HAP-1 (cell line): ENCODE measurements at regions not wholly inside any gene's neighbourhood (a gene's known extent, or its start where the extent isn't known, plus 50 kb on each side); places are given as distances from the start of the nearest gene placed in this dataset.

Source experiments
- DNase-seq, 2 experiments: peaks; one replicate each; pipeline ENCODE4 v3.0.0-alpha.2; 2016 to 2020; ENCODE audit warnings: low spot score in 2 of 2
- H3K27me3 ChIP-seq: fragments of 250-450 bp; sonication (Bioruptor Pico); 2 replicates; pipeline ENCODE4 v1.5.1; 2020; ENCODE audit warnings: low read depth, mild to moderate bottlenecking, moderate library complexity
- H3K36me3 ChIP-seq: fragments of 250-450 bp; sonication (Bioruptor Pico); replicated peaks from 2 replicates; pipeline ENCODE4 v1.5.1; 2020; ENCODE audit warnings: mild to moderate bottlenecking
- H3K4me1 ChIP-seq: fragments of 250-450 bp; sonication (Bioruptor Pico); 2 replicates; pipeline ENCODE4 v1.5.1; 2020; ENCODE audit warnings: mild to moderate bottlenecking
- H3K4me3 ChIP-seq: fragments of 250-450 bp; sonication (Bioruptor Pico); 2 replicates; pipeline ENCODE4 v1.5.1; 2020; ENCODE audit warnings: mild to moderate bottlenecking, moderate library complexity
- H3K9me3 ChIP-seq: fragments of 250-450 bp; sonication (Bioruptor Pico); 2 replicates; pipeline ENCODE4 v1.5.1; 2020; ENCODE audit warnings: mild to moderate bottlenecking, moderate library complexity
- in situ Hi-C: fragments of 300-500 bp; cut with MboI; formaldehyde crosslinking; loops from 3 replicates; pipeline ENCODE4 v1.14.3; 2020; ENCODE audit warnings: low sequenced_read_pairs, inconsistent platforms, mixed read lengths

GRCh38 chr18:28714498-28714897 lies 537.6 kb upstream of the CDH2 start:
- DNase-seq = peak in 1 of 2 experiments; percentile 5
- Histone ChIP-seq H3K36me3 (no peaks in the 10 kb centered on the region), H3K4me3 (no peak overlapping the region), H3K9me3 (no peaks in the 10 kb centered on the region), H3K4me1 (peaks cover 6% of the 10 kb centered on the region), H3K27me3 (no peaks in the 10 kb centered on the region)
- in situ Hi-C loops = no loop called here

GRCh38 chr18:28712796-28713425 lies 536.0 kb upstream of the CDH2 start:
- Histone ChIP-seq H3K27me3 (no peaks in the 10 kb centered on the region), H3K9me3 (no peaks in the 10 kb centered on the region), H3K4me3 (no peak overlapping the region), H3K4me1 (peaks cover 6% of the 10 kb centered on the region), H3K36me3 (no peaks in the 10 kb centered on the region)
- no peak for DNase-seq
- in situ Hi-C loops = no loop called here

GRCh38 chr18:28712172-28712571 lies 535.2 kb upstream of the CDH2 start:
- DNase-seq = no peak
- in situ Hi-C loops = no loop called here
- no peaks in the 10 kb centered on the region for H3K9me3 ChIP-seq
- no peak overlapping the region for H3K4me3 ChIP-seq
- H3K36me3 ChIP-seq = no peaks in the 10 kb centered on the region
- peaks cover 6% of the 10 kb centered on the region for H3K4me1 ChIP-seq
- H3K27me3 ChIP-seq = no peaks in the 10 kb centered on the region

- no peaks in the 10 kb centered on the region for H3K36me3 ChIP-seq
- peak; percentile 45 to 87 for DNase-seq
- peaks cover 6% of the 10 kb centered on the region for H3K4me1 ChIP-seq
- H3K9me3 ChIP-seq = no peaks in the 10 kb centered on the region
- H3K4me3 ChIP-seq = no peak overlapping the region
- no peaks in the 10 kb centered on the region for H3K27me3 ChIP-seq
- in situ Hi-C loops = no loop called here
Observed at GRCh38 chr18:28711096-28711495, 534.2 kb upstream of the CDH2 start.

GRCh38 chr18:28707006-28707405 lies 530.1 kb upstream of the CDH2 start:
- Histone ChIP-seq H3K4me3 (no peak overlapping the region), H3K4me1 (peaks cover 15% of the 10 kb centered on the region), H3K9me3 (no peaks in the 10 kb centered on the region), H3K27me3 (peaks cover 3% of the 10 kb centered on the region; the same call in 1 of the 2 replicates), H3K36me3 (no peaks in the 10 kb centered on the region)
- in situ Hi-C loops = no loop called here
- DNase-seq = no peak

- Histone ChIP-seq H3K27me3 (peaks cover 3% of the 10 kb centered on the region; the same call in 1 of the 2 replicates), H3K4me1 (peaks cover 13% of the 10 kb centered on the region), H3K9me3 (no peaks in the 10 kb centered on the region), H3K36me3 (no peaks in the 10 kb centered on the region), H3K4me3 (no peak overlapping the region)
- in situ Hi-C loops = no loop called here
- DNase-seq = no peak
Observed at GRCh38 chr18:28706397-28706796, 529.5 kb upstream of the CDH2 start.

- H3K36me3 ChIP-seq = no peaks in the 10 kb centered on the region
- in situ Hi-C loops = no loop called here
- H3K9me3 ChIP-seq = no peaks in the 10 kb centered on the region
- DNase-seq = peak in 1 of 2 experiments; percentile 23
- no peak overlapping the region for H3K4me3 ChIP-seq
- H3K4me1 ChIP-seq = peaks cover 12% of the 10 kb centered on the region
- peaks cover 3% of the 10 kb centered on the region; the same call in 1 of the 2 replicates for H3K27me3 ChIP-seq
Observed at GRCh38 chr18:28705482-28705881, 528.6 kb upstream of the CDH2 start.

- Histone ChIP-seq H3K36me3 (no peaks in the 10 kb centered on the region), H3K9me3 (no peaks in the 10 kb centered on the region), H3K4me3 (no peak overlapping the region), H3K4me1 (peaks cover 11% of the 10 kb centered on the region), H3K27me3 (no peaks in the 10 kb centered on the region)
- peak in 1 of 2 experiments; percentile 73 for DNase-seq
- in situ Hi-C loops = no loop called here
Observed at GRCh38 chr18:28692337-28692736, 515.4 kb upstream of the CDH2 start.

- in situ Hi-C loops = no loop called here
Observed at GRCh38 chr18:28691496-28691840, 514.5 kb upstream of the CDH2 start.

GRCh38 chr18:28690836-28691495 lies 514.0 kb upstream of the CDH2 start:
- no peak for DNase-seq
- no peaks in the 10 kb centered on the region for H3K9me3 ChIP-seq
- no peak overlapping the region for H3K4me3 ChIP-seq
- no peaks in the 10 kb centered on the region for H3K36me3 ChIP-seq
- peaks cover 11% of the 10 kb centered on the region for H3K4me1 ChIP-seq
- in situ Hi-C loops = no loop called here
- H3K27me3 ChIP-seq = no peaks in the 10 kb centered on the region

More at GRCh38 chr18:28691496-28691840, 514.5 kb upstream of the CDH2 start:
- Histone ChIP-seq H3K27me3 (no peaks in the 10 kb centered on the region), H3K4me3 (no peak overlapping the region), H3K9me3 (no peaks in the 10 kb centered on the region), H3K36me3 (no peaks in the 10 kb centered on the region), H3K4me1 (peaks cover 11% of the 10 kb centered on the region)
- DNase-seq = no peak

GRCh38 chr18:28690100-28690499 lies 513.2 kb upstream of the CDH2 start:
- no peak overlapping the region for H3K4me3 ChIP-seq
- no peak for DNase-seq
- H3K4me1 ChIP-seq = peaks cover 11% of the 10 kb centered on the region
- in situ Hi-C loops = no loop called here
- H3K9me3 ChIP-seq = no peaks in the 10 kb centered on the region
- H3K36me3 ChIP-seq = no peaks in the 10 kb centered on the region
- H3K27me3 ChIP-seq = no peaks in the 10 kb centered on the region

- H3K27me3 ChIP-seq = no peaks in the 10 kb centered on the region
- no peak overlapping the region for H3K4me3 ChIP-seq
- no peaks in the 10 kb centered on the region for H3K36me3 ChIP-seq
- H3K4me1 ChIP-seq = peaks cover 11% of the 10 kb centered on the region
- no peak for DNase-seq
- no peaks in the 10 kb centered on the region for H3K9me3 ChIP-seq
- in situ Hi-C loops = no loop called here
Observed at GRCh38 chr18:28689588-28689987, 512.7 kb upstream of the CDH2 start.

- no peak for DNase-seq
- Histone ChIP-seq H3K36me3 (no peaks in the 10 kb centered on the region), H3K4me1 (no peaks in the 10 kb centered on the region; the same call in 1 of the 2 replicates), H3K4me3 (no peak overlapping the region), H3K27me3 (no peaks in the 10 kb centered on the region), H3K9me3 (no peaks in the 10 kb centered on the region)
- in situ Hi-C loops = no loop called here
Observed at GRCh38 chr18:28684746-28685355, 507.9 kb upstream of the CDH2 start.

- no peak for DNase-seq
- Histone ChIP-seq H3K4me1 (no peaks in the 10 kb centered on the region; the same call in 1 of the 2 replicates), H3K9me3 (no peaks in the 10 kb centered on the region), H3K4me3 (no peak overlapping the region), H3K27me3 (no peaks in the 10 kb centered on the region), H3K36me3 (no peaks in the 10 kb centered on the region)
- in situ Hi-C loops = no loop called here
Observed at GRCh38 chr18:28682912-28683311, 506.0 kb upstream of the CDH2 start.
